Anterior cingulate cortex (tissue), 58 donors: ENCODE measurements at regions not wholly inside any gene's neighbourhood (a gene's known extent, or its start where the extent isn't known, plus 50 kb on each side); places are given as distances from the start of the nearest gene placed in this dataset.
A peak's percentile ranks its signal among the peaks of the same experiment; 100 is the strongest.

ENCODE experiments used
- DNase-seq, 58 donors: peaks; one replicate each; lab custom pipeline; 2025; lab: John Stamatoyannopoulos, UW

GRCh38 chr12:93315907-93316622, 61.7 kb upstream of the NUDT4 start:
- DNase-seq = no peak

GRCh38 chr12:93316623-93316971, 61.1 kb upstream of the NUDT4 start:
- no peak for DNase-seq

- no peak for DNase-seq
These were observed 60.5 kb upstream of the NUDT4 start for GRCh38 chr12:93317227-93317626.

GRCh38 chr12:93318720-93319522, 58.8 kb upstream of the NUDT4 start:
- no peak for DNase-seq

GRCh38 chr12:93319523-93320050, 58.1 kb upstream of the NUDT4 start:
- DNase-seq = no peak

- DNase-seq = no peak
These were observed 54.9 kb upstream of the NUDT4 start for GRCh38 chr12:93322784-93323183.

GRCh38 chr12:93323625-93324329, 53.9 kb upstream of the NUDT4 start:
- no peak for DNase-seq

GRCh38 chr12:93325855-93326254, 51.9 kb upstream of the NUDT4 start:
- peak in 3 of 58 donors; percentile 3 to 46 (median 13) for DNase-seq
